ENCODE measurements at regions not wholly inside any gene's neighbourhood (a gene's known extent, or its start where the extent isn't known, plus 50 kb on each side); places are given as distances from the start of the nearest gene placed in this dataset.
"Not testable (repeated sequence)": the region's sequence is repeated elsewhere in the genome, so short reads cannot be mapped to it uniquely, and the experiment has no call there.

- WGBS, 2 donors, result 58 to 60% methylated on average over 9 of the region's 9 CpGs
- no peak for TF ChIP-seq POLR2A (IDR thresholded peaks at IDR 0.05)
- TF ChIP-seq, protein P1, sequence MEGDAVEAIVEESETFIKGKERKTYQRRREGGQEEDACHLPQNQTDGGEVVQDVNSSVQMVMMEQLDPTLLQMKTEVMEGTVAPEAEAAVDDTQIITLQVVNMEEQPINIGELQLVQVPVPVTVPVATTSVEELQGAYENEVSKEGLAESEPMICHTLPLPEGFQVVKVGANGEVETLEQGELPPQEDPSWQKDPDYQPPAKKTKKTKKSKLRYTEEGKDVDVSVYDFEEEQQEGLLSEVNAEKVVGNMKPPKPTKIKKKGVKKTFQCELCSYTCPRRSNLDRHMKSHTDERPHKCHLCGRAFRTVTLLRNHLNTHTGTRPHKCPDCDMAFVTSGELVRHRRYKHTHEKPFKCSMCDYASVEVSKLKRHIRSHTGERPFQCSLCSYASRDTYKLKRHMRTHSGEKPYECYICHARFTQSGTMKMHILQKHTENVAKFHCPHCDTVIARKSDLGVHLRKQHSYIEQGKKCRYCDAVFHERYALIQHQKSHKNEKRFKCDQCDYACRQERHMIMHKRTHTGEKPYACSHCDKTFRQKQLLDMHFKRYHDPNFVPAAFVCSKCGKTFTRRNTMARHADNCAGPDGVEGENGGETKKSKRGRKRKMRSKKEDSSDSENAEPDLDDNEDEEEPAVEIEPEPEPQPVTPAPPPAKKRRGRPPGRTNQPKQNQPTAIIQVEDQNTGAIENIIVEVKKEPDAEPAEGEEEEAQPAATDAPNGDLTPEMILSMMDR (IDR thresholded peaks at IDR 0.05), result no peak
- intact Hi-C loops (cut with DNase I; ENCODE audit: low total_unique reads), result no loop called here
- H3K4me3 ChIP-seq (ENCODE audit: low read depth, poor library complexity, severe bottlenecking), result no peak overlapping the region
- no peak for DNase-seq (ENCODE audit: low spot score in 2 of 2)
These were observed 618.7 kb downstream of the TLE1 start for GRCh38 chr9:81070689-81071088.

DNA sequence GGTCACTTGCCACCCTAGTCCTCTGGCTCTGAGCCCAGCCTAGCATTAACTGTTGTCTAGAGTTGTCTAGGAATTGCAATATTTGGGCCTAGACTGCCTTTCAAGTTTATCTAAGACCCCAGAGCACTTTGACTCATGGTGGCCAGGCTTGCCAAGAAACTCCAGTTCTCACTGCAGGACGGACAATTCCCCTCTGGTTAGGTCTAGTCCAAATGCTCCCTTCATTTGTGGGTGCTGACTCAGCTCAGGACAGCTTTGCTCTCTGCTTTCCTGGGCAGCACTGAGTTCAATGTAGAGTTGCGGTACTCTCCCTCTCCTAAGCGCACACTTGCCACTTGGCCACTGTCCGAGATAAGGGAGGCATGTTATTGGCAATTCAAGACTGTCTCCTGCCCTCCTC is 619.4 kb downstream of the TLE1 start:
- DNase-seq (ENCODE audit: low spot score in 2 of 2), result no peak
- WGBS, 2 donors, result 88 to 93% methylated on average over 4 of the region's 4 CpGs
- TF ChIP-seq, protein P1 (IDR thresholded peaks at IDR 0.05), result no peak
- TF ChIP-seq POLR2A (IDR thresholded peaks at IDR 0.05), result no peak

GRCh38 chr9:81069038-81069795 is 620.1 kb downstream of the TLE1 start:
- DNase-seq (ENCODE audit: low spot score in 2 of 2), result no peak
- H3K4me3 ChIP-seq (ENCODE audit: low read depth, poor library complexity, severe bottlenecking), result no peak overlapping the region
- 89 to 98% methylated on average over 3 of the region's 3 CpGs for WGBS, 2 donors
- intact Hi-C loops (cut with DNase I; ENCODE audit: low total_unique reads), result no loop called here
- no peak for TF ChIP-seq POLR2A (IDR thresholded peaks at IDR 0.05)

More for the DNA sequence above, 619.4 kb downstream of the TLE1 start:
- H3K4me3 ChIP-seq (ENCODE audit: low read depth, poor library complexity, severe bottlenecking), result no peak overlapping the region
- intact Hi-C loops (cut with DNase I; ENCODE audit: low total_unique reads), result no loop called here

DNA sequence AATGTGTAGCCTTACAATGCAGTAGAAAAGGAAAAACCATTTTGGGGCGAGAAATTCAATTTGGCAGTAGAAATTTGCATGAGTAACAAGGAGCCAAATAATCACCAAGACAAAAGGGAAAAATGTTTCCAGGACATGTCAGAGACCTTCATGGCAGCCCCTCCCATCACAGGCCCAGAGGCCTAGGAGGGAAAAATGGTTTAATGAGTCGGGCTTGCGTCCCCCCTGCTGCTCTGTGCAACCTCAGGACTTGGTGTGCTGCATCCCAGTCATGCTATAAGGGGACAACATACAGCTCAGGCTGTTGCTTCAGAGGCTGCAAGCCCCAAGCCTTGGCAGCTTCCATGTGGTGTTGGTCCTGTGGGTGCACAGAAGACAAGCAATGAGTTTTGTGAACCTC is 626.4 kb downstream of the TLE1 start:
- H3K4me3 ChIP-seq (ENCODE audit: low read depth, poor library complexity, severe bottlenecking); DNase-seq (ENCODE audit: low spot score in 2 of 2); intact Hi-C loops (cut with DNase I; ENCODE audit: low total_unique reads): not testable (repeated sequence)
- 78 to 88% methylated on average over 3 of the region's 3 CpGs for WGBS, 2 donors

GRCh38 chr9:81058782-81059181 is 630.6 kb downstream of the TLE1 start:
- TF ChIP-seq, protein P1 (IDR thresholded peaks at IDR 0.05), result no peak
- no peak for TF ChIP-seq POLR2A (IDR thresholded peaks at IDR 0.05)
- no peak for DNase-seq (ENCODE audit: low spot score in 2 of 2)
- no peak overlapping the region for H3K4me3 ChIP-seq (ENCODE audit: low read depth, poor library complexity, severe bottlenecking)
- intact Hi-C loops (cut with DNase I; ENCODE audit: low total_unique reads), result no loop called here
- 69 to 76% methylated on average over 2 of the region's 2 CpGs for WGBS, 2 donors

- TF ChIP-seq, protein P1 (IDR thresholded peaks at IDR 0.05), result no peak
- no peak for TF ChIP-seq POLR2A (IDR thresholded peaks at IDR 0.05)
- no peak overlapping the region for H3K4me3 ChIP-seq (ENCODE audit: low read depth, poor library complexity, severe bottlenecking)
- DNase-seq (ENCODE audit: low spot score in 2 of 2), result no peak
- 68% methylated on average over 1 of the region's 1 CpG for WGBS, 2 donors
- intact Hi-C loops (cut with DNase I; ENCODE audit: low total_unique reads), result no loop called here
These were observed 635.9 kb downstream of the TLE1 start for GRCh38 chr9:81053298-81054025.
